Psoas muscle (tissue), 7 donors: ENCODE measurements at regions not wholly inside any gene's neighbourhood (a gene's known extent, or its start where the extent isn't known, plus 50 kb on each side); places are given as distances from the start of the nearest gene placed in this dataset.
"Not testable (repeated sequence)": the region's sequence is repeated elsewhere in the genome, so short reads cannot be mapped to it uniquely, and the experiment has no call there.

Source experiments
- ATAC-seq, 4 donors: fragments of 200-7000 bp; cut with Tn5 transposase; one replicate each; pipeline ENCODE4 v1.9.1; 2020; ENCODE audit warnings: moderate library complexity in 3 of 4, mild to moderate bottlenecking in 2 of 4
- DNase-seq, 2 donors: peaks; one replicate each; pipeline ENCODE4 v3.0.0-alpha.2; 2020
- H3K27ac ChIP-seq: fragments of 200-600 bp; one replicate; pipeline ENCODE4 v1.8.0; 2022
- H3K27me3 ChIP-seq, 3 donors: fragments of 200-600 bp in 1 of 3; one replicate each; pipeline versions ENCODE4 v1.6.1 to v1.8.0; 2013 to 2022; ENCODE audit warnings: low read length in 2 of 3, mild to moderate bottlenecking in 2 of 3, moderate library complexity in 1 of 3; ENCODE audit not compliant: insufficient read depth in 3 of 3
- H3K36me3 ChIP-seq, 2 donors: fragments of 200-600 bp in 1 of 2; one replicate each; pipeline versions ENCODE4 v1.6.1 to v1.8.0; 2013 to 2022; ENCODE audit warnings: low read depth in 1 of 2, mild to moderate bottlenecking in 1 of 2, moderate library complexity in 1 of 2; ENCODE audit not compliant: insufficient read depth in 1 of 2
- H3K4me1 ChIP-seq: fragments of 200-600 bp; one replicate; pipeline ENCODE4 v1.8.0; 2022
- H3K4me3 ChIP-seq: fragments of 200-600 bp; one replicate; pipeline ENCODE4 v1.8.0; 2022; ENCODE audit warnings: mild to moderate bottlenecking
- H3K9me3 ChIP-seq: fragments of 200-600 bp; one replicate; pipeline ENCODE4 v1.8.0; 2022
- WGBS, 3 donors: extraction: QIAGEN DNeasy Blood & Tissue Kit; methylation state at CpG; one replicate each; pipeline versions ENCODE4 v1.1.6 to v1.1.7; 2013; 5-methylcytosine and 5-hydroxymethylcytosine counted together
- intact Hi-C, 2 donors: fragments of 100-400 bp; cut with DNase I; formaldehyde crosslinking; loops; one replicate each; pipeline versions ENCODE4 v1.11.0 to v1.14.2; 2022
- TF ChIP-seq, protein P1 (sequence below): fragments of 200-600 bp; IDR thresholded peaks from one replicate; pipeline ENCODE4 v1.8.0; 2022; ENCODE audit warnings: antibody characterized with exemption
- donor health status: healthy with polysubstance abuse.
- donor health status: DM: no; HTN: no; CAD: no; lungs with moderate emphysema.
- donor health status: Bipolar disorder and iron deficiency.
- donor health status: healthy.
- donor health status: DM: yes; HTN: yes; CAD: no.
- donor health status: DM: no; HTN: no; CAD: no.
- donor health status: DM: yes; HTN: yes; CAD: no.

DNA sequence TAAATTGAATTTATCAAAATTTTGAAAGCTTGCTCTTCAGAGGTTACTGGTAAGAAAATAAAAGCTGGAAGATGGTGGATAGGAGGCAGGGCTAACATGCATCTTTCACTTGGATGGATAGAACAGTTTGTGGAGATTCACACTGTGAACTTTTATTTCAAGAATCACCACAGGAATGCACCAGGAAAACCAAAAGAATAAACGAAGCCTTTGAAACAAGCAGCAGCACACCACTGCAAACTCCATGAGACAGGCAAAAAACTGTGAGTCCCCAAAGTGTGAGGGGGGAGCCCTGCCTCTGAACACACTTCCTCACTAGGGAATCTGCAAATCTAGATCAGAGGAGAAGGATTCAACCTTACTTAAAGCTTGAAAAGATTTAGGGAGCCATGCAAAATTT is 122.2 kb downstream of the RTP4 start:
- no peak for DNase-seq
- TF ChIP-seq, protein P1, sequence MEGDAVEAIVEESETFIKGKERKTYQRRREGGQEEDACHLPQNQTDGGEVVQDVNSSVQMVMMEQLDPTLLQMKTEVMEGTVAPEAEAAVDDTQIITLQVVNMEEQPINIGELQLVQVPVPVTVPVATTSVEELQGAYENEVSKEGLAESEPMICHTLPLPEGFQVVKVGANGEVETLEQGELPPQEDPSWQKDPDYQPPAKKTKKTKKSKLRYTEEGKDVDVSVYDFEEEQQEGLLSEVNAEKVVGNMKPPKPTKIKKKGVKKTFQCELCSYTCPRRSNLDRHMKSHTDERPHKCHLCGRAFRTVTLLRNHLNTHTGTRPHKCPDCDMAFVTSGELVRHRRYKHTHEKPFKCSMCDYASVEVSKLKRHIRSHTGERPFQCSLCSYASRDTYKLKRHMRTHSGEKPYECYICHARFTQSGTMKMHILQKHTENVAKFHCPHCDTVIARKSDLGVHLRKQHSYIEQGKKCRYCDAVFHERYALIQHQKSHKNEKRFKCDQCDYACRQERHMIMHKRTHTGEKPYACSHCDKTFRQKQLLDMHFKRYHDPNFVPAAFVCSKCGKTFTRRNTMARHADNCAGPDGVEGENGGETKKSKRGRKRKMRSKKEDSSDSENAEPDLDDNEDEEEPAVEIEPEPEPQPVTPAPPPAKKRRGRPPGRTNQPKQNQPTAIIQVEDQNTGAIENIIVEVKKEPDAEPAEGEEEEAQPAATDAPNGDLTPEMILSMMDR = no peak
- no peaks in the 10 kb centered on the region for H3K36me3 ChIP-seq

DNA sequence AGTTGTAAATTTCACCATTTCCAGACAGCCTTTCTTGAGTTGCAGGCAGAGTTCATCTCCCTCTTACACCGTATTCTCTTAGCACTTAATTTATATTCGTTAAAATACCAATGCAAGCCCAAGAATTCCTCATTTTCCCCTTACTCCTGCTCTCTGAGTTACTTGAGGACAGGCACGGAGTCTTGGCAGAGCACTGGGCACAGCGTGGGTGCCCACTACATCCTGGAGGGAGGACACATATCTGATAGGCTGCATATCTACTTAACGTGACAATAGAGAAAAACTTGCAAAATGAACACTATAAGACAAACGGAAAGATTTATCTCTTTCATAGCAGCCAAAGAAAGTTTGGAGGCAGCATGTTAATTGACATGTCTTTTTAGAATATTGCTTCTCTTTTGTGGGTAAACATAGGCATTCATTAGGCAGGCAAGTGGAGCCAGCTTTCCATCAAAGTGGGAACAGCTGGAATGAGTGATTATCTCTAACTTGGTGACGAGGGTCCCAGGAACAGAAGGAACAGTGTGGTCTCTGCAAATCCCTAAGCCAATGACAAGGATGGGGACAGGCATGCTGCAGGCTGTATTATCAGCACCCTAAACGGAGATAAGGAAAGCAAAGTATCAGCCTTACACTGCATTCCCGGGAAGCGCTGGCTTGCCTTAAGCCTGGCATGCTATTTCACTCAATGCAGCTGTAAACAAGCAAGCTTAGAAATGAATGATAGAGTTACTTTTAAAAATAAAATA is 116.5 kb downstream of the RTP4 start:
- intact Hi-C loops = no loop called here
- TF ChIP-seq, protein P1 = no peak
- Histone ChIP-seq H3K4me3 (no peak overlapping the region), H3K9me3 (peaks cover 14% of the 10 kb centered on the region), H3K4me1 (no peaks in the 10 kb centered on the region), H3K36me3 (no peaks in the 10 kb centered on the region), H3K27ac (no peak overlapping the region), H3K27me3 (no peaks in the 10 kb centered on the region)
- DNase-seq (no peak), ATAC-seq (no peak)
- 44 to 58% (median 46%) methylated on average over 10 of the region's 10 CpGs for WGBS, 3 donors

More for the DNA sequence above, 122.2 kb downstream of the RTP4 start:
- no peak for ATAC-seq
- 41 to 76% (median 50%) methylated on average over 1 of the region's 1 CpG for WGBS, 3 donors
- H3K4me3 ChIP-seq = no peak overlapping the region
- intact Hi-C loops = no loop called here
- H3K9me3 ChIP-seq = peaks cover 14% of the 10 kb centered on the region
- H3K27me3 ChIP-seq = no peaks in the 10 kb centered on the region
- H3K27ac ChIP-seq = no peak overlapping the region
- no peaks in the 10 kb centered on the region for H3K4me1 ChIP-seq

DNA sequence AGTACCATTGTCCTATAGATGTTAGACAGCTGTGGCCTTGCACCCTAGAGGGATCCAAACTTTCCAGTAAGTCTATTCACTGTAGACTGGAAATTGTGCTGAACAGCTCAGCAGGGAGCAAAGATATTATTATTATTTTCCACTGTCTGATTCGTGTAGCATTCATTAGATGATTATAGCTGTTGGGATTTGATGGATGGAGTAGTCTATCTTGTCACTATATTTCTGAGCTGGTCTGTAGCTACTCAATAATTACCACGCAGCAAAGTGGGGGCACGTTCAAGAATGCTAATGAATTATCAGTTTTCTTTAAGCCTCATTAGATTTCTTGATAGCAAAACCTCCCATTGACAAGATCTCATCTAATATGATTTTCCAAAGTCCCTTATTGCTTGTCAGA is 113.2 kb downstream of the RTP4 start:
- no peaks in the 10 kb centered on the region for H3K36me3 ChIP-seq
- 63 to 70% (median 68%) methylated on average over 3 of the region's 3 CpGs for WGBS, 3 donors
- H3K4me1 ChIP-seq = no peaks in the 10 kb centered on the region
- no peak overlapping the region for H3K27ac ChIP-seq
- no peak for ATAC-seq
- no peak for DNase-seq
- no peak overlapping the region for H3K4me3 ChIP-seq
- H3K27me3 ChIP-seq = no peaks in the 10 kb centered on the region
- intact Hi-C loops = no loop called here
- TF ChIP-seq, protein P1 = no peak
- H3K9me3 ChIP-seq = no peaks in the 10 kb centered on the region

DNA sequence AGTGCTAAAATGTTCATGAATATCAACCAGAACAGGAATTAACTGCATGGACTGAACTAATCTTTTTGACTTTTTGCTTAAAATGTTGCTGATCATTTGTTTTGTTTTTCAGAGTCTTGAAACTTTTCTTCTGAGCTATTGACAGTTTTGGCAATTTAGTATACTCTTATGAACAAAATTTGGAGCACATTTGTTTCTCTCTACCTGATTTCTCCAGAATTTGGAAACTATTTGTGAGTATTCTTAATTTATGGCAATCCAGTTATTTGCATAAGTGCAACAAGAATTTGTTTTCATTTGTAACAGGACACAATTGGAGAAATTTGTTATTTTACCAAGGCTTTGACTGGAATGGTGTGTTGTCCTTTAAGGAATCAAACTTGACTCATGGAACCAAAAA is 107.4 kb downstream of the RTP4 start:
- H3K9me3 ChIP-seq = peaks cover 19% of the 10 kb centered on the region
- intact Hi-C loops, H3K4me3 ChIP-seq, H3K4me1 ChIP-seq, ATAC-seq, DNase-seq, H3K27ac ChIP-seq, H3K36me3 ChIP-seq, H3K27me3 ChIP-seq: not testable (repeated sequence)

DNA sequence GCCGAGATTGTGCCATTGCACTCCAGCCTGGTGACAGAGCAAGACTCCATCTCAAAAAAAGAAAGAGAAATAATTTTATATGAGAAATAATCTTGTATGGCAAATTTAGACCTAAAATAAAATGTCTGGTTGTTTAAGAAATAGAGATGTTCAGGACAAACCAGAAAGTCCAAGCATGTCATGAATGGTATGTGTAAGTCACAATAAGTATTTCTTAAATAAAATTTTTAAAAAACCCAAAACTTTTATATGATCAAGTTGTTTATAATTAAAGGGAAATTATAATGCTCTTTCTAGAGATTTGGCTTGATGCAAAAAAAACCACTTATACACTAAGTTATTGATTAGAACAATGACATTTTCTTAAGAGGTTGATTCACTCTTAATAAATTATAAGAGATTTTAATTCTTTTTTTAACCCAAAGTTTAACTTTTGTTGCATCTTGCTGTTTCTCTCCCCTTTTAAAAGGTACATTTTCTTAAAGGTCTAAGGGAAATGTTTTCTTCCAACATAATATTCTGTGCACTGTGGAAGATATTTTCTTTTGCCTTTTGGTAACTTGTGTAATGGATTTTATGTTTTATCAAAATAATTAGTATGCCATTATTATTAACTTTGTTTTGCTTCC is 105.7 kb downstream of the RTP4 start:
- Histone ChIP-seq H3K9me3 (peaks cover 19% of the 10 kb centered on the region), H3K4me3 (no peak overlapping the region), H3K4me1 (no peaks in the 10 kb centered on the region), H3K36me3 (no peaks in the 10 kb centered on the region), H3K27me3 (no peaks in the 10 kb centered on the region), H3K27ac (no peak overlapping the region)
- DNase-seq (no peak), ATAC-seq (no peak)
- TF ChIP-seq, protein P1 = no peak
- intact Hi-C loops = no loop called here
- WGBS, 3 donors = 88 to 96% (median 94%) methylated on average over 1 of the region's 1 CpG

DNA sequence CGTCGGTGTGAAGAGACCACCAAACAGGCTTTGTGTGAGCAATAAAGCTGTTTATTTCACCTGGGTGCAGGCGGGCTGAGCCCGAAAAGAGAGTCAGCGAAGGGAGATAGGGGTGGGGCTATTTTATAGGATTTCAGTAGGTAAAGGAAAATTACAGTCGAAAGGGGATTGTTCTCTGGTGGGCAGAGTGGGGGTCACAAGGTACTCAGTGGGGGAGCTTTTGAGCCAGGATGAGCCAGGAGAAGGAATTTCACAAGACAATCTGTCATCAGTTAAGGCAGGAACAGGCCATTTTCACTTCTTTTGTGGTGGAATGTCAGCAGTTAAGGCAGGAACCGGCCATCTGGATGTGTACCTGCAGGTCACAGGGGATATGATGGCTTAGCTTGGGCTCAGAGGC is 98.1 kb downstream of the RTP4 start:
- intact Hi-C loops, H3K27me3 ChIP-seq: not testable (repeated sequence)
- WGBS, 3 donors = 58 to 65% (median 63%) methylated on average over 7 of the region's 7 CpGs

More for the DNA sequence above, 98.1 kb downstream of the RTP4 start:
- H3K36me3 ChIP-seq, H3K27ac ChIP-seq, ATAC-seq, H3K9me3 ChIP-seq, DNase-seq, H3K4me3 ChIP-seq, H3K4me1 ChIP-seq: not testable (repeated sequence)
